HCT116 (cell line): ENCODE measurements at regions not wholly inside any gene's neighbourhood (a gene's known extent, or its start where the extent isn't known, plus 50 kb on each side); places are given as distances from the start of the nearest gene placed in this dataset.

Source experiments
- ATAC-seq: fragments of 200-7000 bp; cut with Tn5 transposase; 2 replicates; pipeline ENCODE4 v1.9.1; 2020; ENCODE audit warnings: mild to moderate bottlenecking, moderate library complexity
- BruUV-seq: library from RNA; stranded (reverse); fragments of 400-500 nt; replicated peaks from 2 replicates; lab custom pipeline; 2021; lab: Mats Ljungman, UMichigan
- CTCF ChIA-PET: fragments of 300-600 bp; sonication (Branson Sonifier 250); formaldehyde crosslinking; loops from one replicate; lab custom pipeline; 2021; ENCODE audit warnings: antibody characterized with exemption; lab: Charles Lee
- POLR2A ChIA-PET: fragments of 300-600, 350-600 bp; sonication (Branson Sonifier 250); formaldehyde crosslinking; loops from one replicate; lab custom pipeline; 2021; ENCODE audit warnings: antibody characterized with exemption; lab: Charles Lee
- RAD21 ChIA-PET, 2 experiments: fragments of 300-600 bp; sonication (Branson Sonifier 250); formaldehyde crosslinking; loops; one replicate each; lab custom pipeline; 2023; ENCODE audit warnings: low total read pairs in 2 of 2; ENCODE audit not compliant: uncharacterized antibody in 2 of 2, unreplicated experiment in 2 of 2, low non-redundant PET in 1 of 2; lab: Charles Lee
- DNase-seq: peaks from one replicate; pipeline ENCODE4 v3.0.0-alpha.2; 2010; ENCODE audit warnings: low read depth, low spot score
- H2AFZ ChIP-seq: fragments of 200-600 bp; shearing (Covaris generic), sonication (generic); 2 replicates; pipeline ENCODE4 v1.6.1; 2017; ENCODE audit warnings: low read depth, mixed run types, mixed read lengths, antibody characterized with exemption, low read length; ENCODE audit not compliant: poor library complexity, severe bottlenecking
- H3K27ac ChIP-seq: 2 replicates; pipeline ENCODE4 v1.5.1; 2012; ENCODE audit warnings: low read depth, low read length
- H3K27me3 ChIP-seq: fragments of 200-600 bp; sonication (generic); 2 replicates; pipeline ENCODE4 v1.6.1; 2016; ENCODE audit warnings: mixed run types, low read length, mixed read lengths; ENCODE audit not compliant: insufficient read depth
- H3K36me3 ChIP-seq, 2 experiments: fragments of 200-500 bp in 1 of 2; fragments of 200-600 bp in 1 of 2; sonication (Bioruptor generic) in 1 of 2; sonication (generic) in 1 of 2; 2 replicates each; pipeline versions ENCODE4 v1.5.1 to v1.6.1; 2014 to 2016; ENCODE audit warnings: low read length in 2 of 2, inconsistent platforms in 1 of 2, mixed read lengths in 1 of 2, mixed run types in 1 of 2; ENCODE audit not compliant: insufficient read depth in 2 of 2, control insufficient read depth in 1 of 2
- H3K4me1 ChIP-seq, 2 experiments: fragments of 200-600 bp in 1 of 2; sonication (generic) in 1 of 2; 2 replicates each; pipeline versions ENCODE4 v1.5.1 to v1.6.1; 2012 to 2017; ENCODE audit warnings: low read length in 2 of 2, inconsistent platforms in 1 of 2, mild to moderate bottlenecking in 1 of 2, mixed read lengths in 1 of 2, mixed run types in 1 of 2, moderate library complexity in 1 of 2; ENCODE audit not compliant: insufficient read depth in 2 of 2, control insufficient read depth in 1 of 2
- H3K4me2 ChIP-seq: fragments of 200-600 bp; sonication (generic); 2 replicates; pipeline ENCODE4 v1.6.1; 2017; ENCODE audit warnings: mixed run types, low read length, mixed read lengths
- H3K4me3 ChIP-seq, 2 experiments: fragments of 200-600 bp in 1 of 2; sonication (generic) in 1 of 2; replicated peaks in 1 of 2; 2 replicates each; pipeline ENCODE4 v1.5.1; 2011 to 2016; ENCODE audit warnings: low read length in 2 of 2, control low read depth in 1 of 2, low read depth in 1 of 2, mild to moderate bottlenecking in 1 of 2, mixed read lengths in 1 of 2, mixed run types in 1 of 2
- H3K79me2 ChIP-seq: fragments of 200-600 bp; sonication (generic); 2 replicates; pipeline ENCODE4 v1.6.1; 2017; ENCODE audit warnings: mild to moderate bottlenecking, mixed run types, low read length, moderate library complexity, mixed read lengths; ENCODE audit not compliant: insufficient read depth
- H3K9ac ChIP-seq: fragments of 200-600 bp; sonication (generic); 2 replicates; pipeline ENCODE4 v1.6.1; 2016; ENCODE audit warnings: low read length, mixed read lengths
- H3K9me2 ChIP-seq: fragments of 200-600 bp; sonication (generic), shearing (Covaris generic); 2 replicates; pipeline ENCODE4 v1.6.1; 2017; ENCODE audit warnings: mixed run types, mild to moderate bottlenecking, moderate library complexity; ENCODE audit not compliant: insufficient read depth
- H3K9me3 ChIP-seq, 2 experiments: fragments of 200-500 bp in 1 of 2; fragments of 200-600 bp in 1 of 2; sonication (Bioruptor generic) in 1 of 2; sonication (generic) in 1 of 2; 2 replicates each; pipeline ENCODE4 v1.6.1; 2014 to 2017; ENCODE audit warnings: low read length in 2 of 2, mixed read lengths in 2 of 2, inconsistent platforms in 1 of 2, low read depth in 1 of 2, mild to moderate bottlenecking in 1 of 2, mixed run types in 1 of 2, moderate library complexity in 1 of 2; ENCODE audit not compliant: control insufficient read depth in 1 of 2, insufficient read depth in 1 of 2
- H4K20me1 ChIP-seq: fragments of 200-600 bp; sonication (generic), shearing (Covaris generic); 2 replicates; pipeline ENCODE4 v1.6.1; 2017; ENCODE audit warnings: mixed run types, mild to moderate bottlenecking, moderate library complexity; ENCODE audit not compliant: insufficient read depth
- ATF3 ChIP-seq: IDR thresholded peaks from 2 replicates; pipeline ENCODE4 v1.6.1; 2012
- CBX3 ChIP-seq: IDR thresholded peaks from 2 replicates; pipeline ENCODE4 v1.6.1; 2012; ENCODE audit warnings: low read depth
- FOSL1 ChIP-seq: IDR thresholded peaks from 2 replicates; pipeline ENCODE4 v1.6.1; 2012; ENCODE audit warnings: low read depth
- JUND ChIP-seq: IDR thresholded peaks from 2 replicates; pipeline ENCODE4 v1.6.1; 2012
- MAX ChIP-seq: IDR thresholded peaks from 2 replicates; pipeline ENCODE4 v1.6.1; 2012
- POLR2AphosphoS5 ChIP-seq: IDR thresholded peaks from 2 replicates; pipeline ENCODE4 v1.6.1; 2011; ENCODE audit warnings: mild to moderate bottlenecking, low read depth, low read length, moderate library complexity
- RAD21 ChIP-seq: IDR thresholded peaks from 2 replicates; pipeline ENCODE4 v1.6.1; 2012; ENCODE audit warnings: low read depth, mild to moderate bottlenecking
- REST ChIP-seq: IDR thresholded peaks from 2 replicates; pipeline ENCODE4 v1.6.1; 2012; ENCODE audit warnings: low read depth
- SP1 ChIP-seq: IDR thresholded peaks from 2 replicates; pipeline ENCODE4 v1.6.1; 2012; ENCODE audit warnings: low read depth
- TCF7L2 ChIP-seq: IDR thresholded peaks from 2 replicates; pipeline ENCODE4 v1.7.0; 2011; ENCODE audit warnings: borderline replicate concordance, inconsistent platforms; ENCODE audit not compliant: insufficient read depth, insufficient read length; ENCODE audit errors: extremely low read depth
- YY1 ChIP-seq: IDR thresholded peaks from 2 replicates; pipeline ENCODE4 v1.6.1; 2011; ENCODE audit warnings: low read length, low read depth, moderate library complexity, mild to moderate bottlenecking; ENCODE audit not compliant: insufficient replicate concordance; ENCODE audit errors: extremely low read depth
- intact Hi-C: fragments of 100-400 bp; cut with micrococcal nuclease; formaldehyde crosslinking; loops from 2 replicates; pipeline ENCODE4 v1.10.0; 2022

- no TSS peak for BruUV-seq
- Histone ChIP-seq H3K9me2 (no peaks in the 10 kb centered on the region), H3K4me3 (no peak overlapping the region), H3K79me2 (no peaks in the 10 kb centered on the region), H3K4me2 (no peak overlapping the region), H3K4me1 (peaks cover 0 to 12% of the 10 kb centered on the region in 2 experiments; a peak in 1 of 4 replicates), H3K9ac (no peak overlapping the region), H3K27me3 (no peaks in the 10 kb centered on the region), H3K36me3 (no peaks in the 10 kb centered on the region), H2AFZ (no peak overlapping the region), H3K27ac (no peak overlapping the region), H4K20me1 (no peaks in the 10 kb centered on the region)
- POLR2A ChIA-PET: no interaction called here
- intact Hi-C loops: no loop called here
- RAD21 ChIA-PET: no interaction called here
- ATAC-seq (no peak), DNase-seq (no peak)
- CTCF ChIA-PET: no interaction called here
- TF ChIP-seq ATF3: no peak
- TF ChIP-seq RAD21: no peak
- TF ChIP-seq YY1: no peak
- TF ChIP-seq CBX3: no peak
- TF ChIP-seq FOSL1: no peak
- TF ChIP-seq, all 23 proteins: peak for 0
- H3K9me3 ChIP-seq: no peaks in the 10 kb centered on the region
These were observed 169.6 kb downstream of the THBS2 start for GRCh38 chr6:169084067-169084466.

- Histone ChIP-seq H3K4me1 (peaks cover 0 to 12% of the 10 kb centered on the region in 2 experiments; a peak in 1 of 4 replicates), H2AFZ (no peak overlapping the region), H3K4me2 (no peak overlapping the region), H3K4me3 (no peak overlapping the region), H3K79me2 (no peaks in the 10 kb centered on the region), H3K36me3 (no peaks in the 10 kb centered on the region), H3K9me3 (no peaks in the 10 kb centered on the region), H3K27me3 (no peaks in the 10 kb centered on the region), H3K9me2 (no peaks in the 10 kb centered on the region), H3K9ac (no peak overlapping the region), H3K27ac (no peak overlapping the region), H4K20me1 (no peaks in the 10 kb centered on the region)
- RAD21 ChIA-PET: no interaction called here
- CTCF ChIA-PET: no interaction called here
- no peak for DNase-seq
- POLR2A ChIA-PET: no interaction called here
- TF ChIP-seq SP1 (no peak), REST (no peak), TCF7L2 (no peak), JUND (no peak), MAX (no peak), POLR2AphosphoS5 (no peak), ATF3 (no peak)
- intact Hi-C loops: no loop called here
- BruUV-seq: no TSS peak
- ATAC-seq: no peak
These were observed 170.2 kb downstream of the THBS2 start for GRCh38 chr6:169083508-169083874.
